Dermis blood vessel endothelial cell (primary cell): ENCODE measurements at regions not wholly inside any gene's neighbourhood (a gene's known extent, or its start where the extent isn't known, plus 50 kb on each side); places are given as distances from the start of the nearest gene placed in this dataset.
"Not testable (repeated sequence)": the region's sequence is repeated elsewhere in the genome, so short reads cannot be mapped to it uniquely, and the experiment has no call there.

Source experiments
- DNase-seq: peaks from one replicate; pipeline ENCODE4 v3.0.0; 2010

GRCh38 chr11:38710262-38710661 lies 2112.2 kb upstream of the RAG2 start:
- no peak for DNase-seq

DNA sequence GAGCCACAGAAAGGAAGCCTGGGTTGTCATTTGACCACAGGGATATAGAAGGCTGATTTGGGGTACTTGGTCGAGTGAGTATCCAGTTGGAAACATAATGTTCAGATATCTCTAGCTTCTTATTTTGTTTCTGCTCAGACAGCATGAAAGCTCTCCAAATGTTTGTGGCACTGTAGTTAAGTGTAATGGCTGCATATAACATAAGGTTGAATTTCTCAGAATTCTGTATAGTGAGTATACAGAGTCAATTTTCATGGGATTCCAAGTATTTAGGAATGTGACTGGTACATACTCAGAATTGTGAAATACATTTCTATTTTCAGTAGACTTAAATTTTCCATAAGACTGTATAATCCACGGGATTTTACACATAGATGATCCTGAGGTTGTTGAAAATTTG lies 2102.1 kb upstream of the RAG2 start:
- no peak for DNase-seq

- no peak for DNase-seq
Measured at GRCh38 chr11:38693306-38693705, 2095.3 kb upstream of the RAG2 start.

DNA sequence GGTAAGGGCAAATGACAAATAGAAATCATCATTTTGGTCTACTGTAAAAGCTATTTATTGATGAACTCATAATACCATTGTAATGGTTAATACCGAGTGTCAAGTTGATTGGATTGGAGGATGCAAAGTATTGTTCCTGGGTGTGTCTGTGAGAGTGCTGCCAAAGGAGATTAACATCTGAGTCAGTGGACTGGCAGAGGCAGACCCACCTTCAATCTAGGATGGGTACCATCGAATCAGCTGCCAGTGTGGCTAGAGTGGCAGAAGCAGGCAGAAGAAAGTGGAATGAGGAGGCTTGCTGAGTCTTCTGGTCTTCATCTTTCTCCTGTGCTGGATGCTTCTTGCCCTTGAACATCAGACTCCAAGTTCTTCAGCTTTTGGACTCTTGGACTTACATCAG lies 2092.2 kb upstream of the RAG2 start:
- DNase-seq, result not testable (repeated sequence)

GRCh38 chr11:38687008-38687407 lies 2089.0 kb upstream of the RAG2 start:
- no peak for DNase-seq

DNA sequence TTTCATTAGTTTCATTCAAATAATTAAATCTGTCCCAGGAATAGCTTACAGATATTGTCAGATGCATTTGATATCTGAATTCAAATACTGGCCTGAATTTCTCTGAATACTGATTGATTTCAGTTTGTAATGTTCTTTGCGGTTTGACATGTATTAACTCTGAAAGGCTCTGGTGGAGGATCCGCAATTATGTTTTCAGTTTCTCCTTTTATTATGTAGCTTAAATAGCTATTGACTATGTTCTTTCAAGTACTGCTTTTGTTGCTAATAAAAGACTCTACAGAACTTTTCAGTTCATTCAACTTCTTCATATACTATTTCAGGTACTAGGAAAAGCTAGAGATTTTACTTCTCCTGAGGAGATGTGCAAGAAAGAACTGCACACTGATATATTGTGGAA lies 2085.4 kb upstream of the RAG2 start:
- DNase-seq, result no peak

DNA sequence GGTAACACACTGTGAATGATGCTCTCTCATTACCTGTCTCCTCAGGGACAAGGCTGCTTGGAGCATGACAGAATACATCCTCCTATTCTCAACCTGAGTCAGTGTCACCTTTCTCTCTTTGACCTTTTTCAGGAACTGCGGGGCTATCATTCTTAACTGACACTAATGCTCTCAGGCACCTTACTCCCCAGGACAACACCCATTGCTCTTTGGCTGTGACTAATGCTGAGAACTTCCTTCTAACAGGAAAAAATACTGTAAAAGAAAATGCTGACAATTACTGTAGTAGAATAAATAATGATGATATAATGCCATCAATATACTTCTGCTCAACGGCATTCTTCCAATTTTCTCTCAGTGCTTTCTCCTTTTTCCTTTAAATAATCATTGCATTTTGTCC lies 2082.7 kb upstream of the RAG2 start:
- DNase-seq, result no peak

DNA sequence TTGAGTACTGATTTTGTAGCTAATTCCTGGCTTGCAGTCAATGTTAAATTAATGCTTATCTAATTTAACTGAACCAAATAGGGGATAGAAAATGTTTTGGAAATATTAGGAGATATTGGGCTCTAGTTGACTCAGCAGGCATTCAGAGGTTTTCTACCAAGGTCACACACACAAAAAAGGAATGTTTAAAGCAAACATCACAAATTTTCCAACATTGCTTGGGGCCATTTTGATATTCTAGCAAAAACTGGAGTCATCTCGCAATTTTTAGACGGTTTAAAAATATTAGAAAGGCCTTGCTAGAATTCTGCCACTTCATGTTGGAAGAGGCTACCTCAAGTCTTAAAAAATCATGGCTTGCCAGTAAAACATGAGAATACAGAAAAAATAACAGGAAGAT lies 2082.1 kb upstream of the RAG2 start:
- DNase-seq, result no peak

DNA sequence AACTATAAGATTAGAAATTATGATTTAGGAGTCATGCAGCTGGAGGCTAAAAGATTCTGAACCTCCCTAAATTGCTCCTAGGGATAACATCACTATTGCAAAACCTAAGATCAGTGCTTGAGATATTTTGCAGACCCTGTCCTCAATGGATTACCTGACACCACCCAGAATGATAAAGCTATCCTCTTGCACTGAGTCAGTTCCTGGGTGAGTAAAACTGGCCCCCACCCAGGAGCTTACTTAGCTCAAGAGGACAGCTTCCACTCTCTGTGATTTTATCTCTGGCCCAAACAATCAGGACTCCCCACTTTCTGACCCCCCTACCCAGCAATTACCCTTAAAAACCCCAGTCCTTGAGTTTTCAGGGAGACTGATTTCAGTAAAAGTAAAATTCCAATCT lies 2074.4 kb upstream of the RAG2 start:
- no peak for DNase-seq

DNA sequence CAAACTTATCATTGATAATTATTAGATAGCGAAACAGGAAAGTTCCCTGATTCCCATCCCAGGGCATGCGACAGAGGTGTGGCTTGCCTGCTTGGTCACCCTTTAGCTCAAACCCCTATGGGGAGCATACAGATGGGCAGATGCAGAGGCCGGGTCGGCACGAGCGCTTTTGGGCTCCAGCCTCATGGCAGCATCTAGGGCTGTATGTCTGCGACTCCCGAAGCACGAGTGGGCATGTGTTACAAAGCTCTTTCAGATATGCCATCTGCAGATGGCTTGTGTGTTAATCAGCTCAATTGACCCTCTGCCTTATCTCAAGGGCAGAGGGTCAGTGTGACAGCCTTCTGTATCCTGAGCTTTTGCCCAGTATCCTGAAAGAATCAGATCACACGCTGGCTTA lies 2069.3 kb upstream of the RAG2 start:
- no peak for DNase-seq

GRCh38 chr11:38648604-38649003 lies 2050.6 kb upstream of the RAG2 start:
- DNase-seq, result no peak

DNA sequence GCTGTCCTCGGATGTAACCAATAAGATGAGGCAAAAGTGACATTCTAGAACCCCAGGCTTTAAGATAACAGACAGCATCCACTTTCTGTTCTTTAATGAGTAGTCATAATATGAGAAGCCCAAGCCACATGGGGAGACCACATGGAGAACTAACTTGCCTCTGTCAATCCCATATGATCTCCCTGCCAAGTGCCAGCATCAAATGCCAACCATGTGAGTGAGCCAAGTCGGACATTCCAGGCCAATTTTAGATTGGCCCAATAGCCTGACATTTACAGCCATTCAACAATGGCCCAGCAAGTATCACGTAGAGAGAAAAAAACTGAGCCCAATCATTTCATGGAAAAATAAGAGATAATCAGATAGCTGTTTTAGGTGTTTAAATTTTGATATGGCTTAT lies 2048.3 kb upstream of the RAG2 start:
- DNase-seq, result no peak

- no peak for DNase-seq
Measured at GRCh38 chr11:38640854-38641253, 2042.8 kb upstream of the RAG2 start.

GRCh38 chr11:38612701-38613100 lies 2014.7 kb upstream of the RAG2 start:
- DNase-seq, result no peak

- DNase-seq, result not testable (repeated sequence)
Measured at GRCh38 chr11:38601371-38601770, 2003.3 kb upstream of the RAG2 start.

- no peak for DNase-seq
Measured at GRCh38 chr11:38598418-38598817, 2000.4 kb upstream of the RAG2 start.

- DNase-seq, result not testable (repeated sequence)
Measured at GRCh38 chr11:38595359-38596016, 1997.5 kb upstream of the RAG2 start.

- DNase-seq, result no peak
Measured at GRCh38 chr11:38594895-38595294, 1996.9 kb upstream of the RAG2 start.

DNA sequence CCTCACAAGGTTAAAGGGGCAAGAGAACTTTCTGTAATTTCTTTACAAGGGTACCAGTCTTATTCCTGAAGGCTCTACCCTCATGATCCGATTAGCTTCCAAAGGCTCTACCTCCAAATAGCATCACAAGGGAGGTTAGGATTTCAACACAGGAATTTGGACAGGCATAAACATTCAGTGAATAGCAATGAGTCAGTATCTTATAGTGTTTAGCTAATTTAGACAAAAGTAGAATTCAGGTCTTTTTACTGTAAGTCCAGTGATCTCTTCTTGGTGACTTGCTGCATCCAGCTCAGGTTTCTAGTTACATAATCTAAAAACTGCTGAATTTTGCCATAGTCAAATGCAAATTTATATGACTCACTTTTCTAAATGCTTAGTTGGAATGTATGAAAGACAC lies 1995.6 kb upstream of the RAG2 start:
- no peak for DNase-seq

DNA sequence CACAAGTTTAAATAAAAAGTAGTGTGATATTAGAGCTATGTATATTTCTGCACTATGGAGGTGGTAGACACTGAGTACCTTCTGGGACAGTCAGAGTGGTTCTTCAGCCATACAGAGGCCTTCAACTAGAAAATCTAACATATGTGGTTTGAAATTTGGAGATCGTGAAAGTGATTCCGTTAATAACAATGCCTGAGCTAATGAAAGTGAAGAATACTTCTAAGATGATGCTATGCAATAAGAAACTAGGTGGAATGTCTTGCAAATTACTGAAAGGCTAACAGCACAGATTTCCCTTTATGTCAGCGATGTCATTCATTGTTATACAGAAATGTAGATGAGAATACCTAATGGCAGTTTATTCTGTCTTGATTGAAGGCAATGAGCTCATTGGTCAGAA lies 1984.7 kb upstream of the RAG2 start:
- no peak for DNase-seq

DNA sequence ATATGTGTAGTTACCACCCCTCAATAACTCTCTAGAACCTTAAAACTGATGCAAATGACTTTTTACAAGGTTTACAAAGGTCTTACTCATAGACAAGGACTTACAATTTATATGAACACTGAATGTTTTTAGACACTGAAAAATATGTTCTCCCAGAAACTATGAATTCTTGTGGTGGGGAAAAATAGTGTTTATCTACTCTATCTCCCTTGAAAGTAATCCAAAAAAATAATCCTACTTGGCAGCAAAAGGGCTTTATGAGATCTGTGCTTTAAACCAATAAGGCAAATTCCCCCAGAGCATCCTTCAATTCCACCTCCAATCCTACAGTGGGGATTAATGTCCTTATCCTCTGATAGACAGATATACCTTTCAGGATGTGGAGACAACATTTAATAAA lies 1984.1 kb upstream of the RAG2 start:
- DNase-seq, result no peak

- no peak for DNase-seq
Measured at GRCh38 chr11:38577769-38578168, 1979.7 kb upstream of the RAG2 start.

DNA sequence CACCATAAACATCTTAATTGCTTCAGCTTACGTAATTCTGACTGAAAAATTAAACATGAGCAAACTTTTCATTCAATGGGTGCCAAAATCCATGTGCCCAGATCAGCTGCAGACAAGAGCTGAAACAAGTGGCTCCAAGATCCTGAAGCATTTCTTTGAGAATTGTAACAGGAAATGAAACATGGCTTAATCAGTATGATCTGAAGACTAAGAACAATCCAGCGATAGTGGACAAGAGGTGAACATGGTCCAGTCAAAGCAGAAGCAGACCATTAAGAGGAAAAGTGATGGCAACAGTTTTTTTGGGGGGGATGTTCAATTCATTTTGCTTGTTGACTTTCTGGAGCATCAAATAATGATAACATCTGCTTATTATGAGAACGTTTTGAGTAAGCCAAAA lies 1964.5 kb upstream of the RAG2 start:
- no peak for DNase-seq

- no peak for DNase-seq
Measured at GRCh38 chr11:38553148-38553547, 1955.1 kb upstream of the RAG2 start.

DNA sequence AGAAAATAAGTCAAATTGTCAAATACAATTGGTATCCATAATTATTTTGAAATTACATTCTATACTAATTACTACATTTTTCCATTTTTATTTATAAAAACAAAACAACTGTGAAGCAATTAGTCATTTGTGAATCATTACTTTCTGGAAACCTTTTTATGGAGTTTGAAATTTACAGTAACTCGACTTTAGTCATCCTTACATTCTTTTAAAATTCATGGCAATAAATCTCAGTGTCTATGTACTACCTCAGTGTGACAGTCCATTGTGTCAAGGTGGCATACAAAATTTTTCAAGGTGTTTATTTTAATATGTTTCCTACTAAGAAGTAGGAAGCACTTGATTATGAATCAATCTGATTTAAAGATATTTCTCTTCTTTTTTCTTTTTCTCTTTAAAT lies 1949.4 kb upstream of the RAG2 start:
- DNase-seq, result no peak

DNA sequence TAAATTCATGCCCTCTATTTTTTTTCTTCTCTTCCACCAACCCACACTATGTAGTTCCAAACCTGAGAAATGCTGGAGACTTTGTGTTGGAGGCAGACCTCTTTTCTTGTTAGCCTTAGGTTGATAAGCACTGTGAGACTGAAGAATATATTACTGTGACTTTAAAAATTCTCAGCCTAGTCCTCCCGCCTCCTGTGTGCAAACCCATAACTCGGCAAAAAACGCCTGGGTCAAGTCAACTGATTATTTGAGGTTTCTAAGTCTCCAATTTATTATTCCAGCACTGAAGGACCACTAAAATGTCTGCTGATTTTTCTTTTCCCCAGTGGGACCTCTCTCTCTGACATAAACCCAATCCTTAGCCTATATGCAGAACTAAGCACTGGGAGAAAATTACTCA lies 1946.0 kb upstream of the RAG2 start:
- DNase-seq, result no peak
